ENCODE measurements at regions not wholly inside any gene's neighbourhood (a gene's known extent, or its start where the extent isn't known, plus 50 kb on each side); places are given as distances from the start of the nearest gene placed in this dataset.

GRCh38 chr6:156262014-156262413, 515.2 kb upstream of the ARID1B start:
- WGBS, 2 donors (ENCODE audit: low coverage in 1 of 2): 49 to 51% methylated on average over 3 of the region's 3 CpGs
- no peaks in the 10 kb centered on the region for H3K27me3 ChIP-seq
- no peak for DNase-seq
- H3K9me3 ChIP-seq: no peaks in the 10 kb centered on the region
- no peak overlapping the region for H3K4me3 ChIP-seq
- in situ Hi-C loops (cut with MboI; ENCODE audit: low pct_ligation_motif_present in 1 of 4, low pct_unique_long_range_greater_than_20kb in 1 of 4, low sequenced_read_pairs in 3 of 4) (no loop called here), intact Hi-C loops (cut with DNase I; ENCODE audit: low total_unique reads) (no loop called here)
- no peaks in the 10 kb centered on the region for H3K36me3 ChIP-seq
- no peak overlapping the region for H3K27ac ChIP-seq
- H3K4me1 ChIP-seq: no peaks in the 10 kb centered on the region
- TF ChIP-seq, protein P1, sequence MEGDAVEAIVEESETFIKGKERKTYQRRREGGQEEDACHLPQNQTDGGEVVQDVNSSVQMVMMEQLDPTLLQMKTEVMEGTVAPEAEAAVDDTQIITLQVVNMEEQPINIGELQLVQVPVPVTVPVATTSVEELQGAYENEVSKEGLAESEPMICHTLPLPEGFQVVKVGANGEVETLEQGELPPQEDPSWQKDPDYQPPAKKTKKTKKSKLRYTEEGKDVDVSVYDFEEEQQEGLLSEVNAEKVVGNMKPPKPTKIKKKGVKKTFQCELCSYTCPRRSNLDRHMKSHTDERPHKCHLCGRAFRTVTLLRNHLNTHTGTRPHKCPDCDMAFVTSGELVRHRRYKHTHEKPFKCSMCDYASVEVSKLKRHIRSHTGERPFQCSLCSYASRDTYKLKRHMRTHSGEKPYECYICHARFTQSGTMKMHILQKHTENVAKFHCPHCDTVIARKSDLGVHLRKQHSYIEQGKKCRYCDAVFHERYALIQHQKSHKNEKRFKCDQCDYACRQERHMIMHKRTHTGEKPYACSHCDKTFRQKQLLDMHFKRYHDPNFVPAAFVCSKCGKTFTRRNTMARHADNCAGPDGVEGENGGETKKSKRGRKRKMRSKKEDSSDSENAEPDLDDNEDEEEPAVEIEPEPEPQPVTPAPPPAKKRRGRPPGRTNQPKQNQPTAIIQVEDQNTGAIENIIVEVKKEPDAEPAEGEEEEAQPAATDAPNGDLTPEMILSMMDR (IDR thresholded peaks at IDR 0.05): no peak
- TF ChIP-seq EP300 (IDR thresholded peaks at IDR 0.05; ENCODE audit: low read depth) (no peak), POLR2A (IDR thresholded peaks at IDR 0.05) (no peak), POLR2AphosphoS5 (IDR thresholded peaks at IDR 0.05) (no peak)

GRCh38 chr6:156260815-156261214, 516.4 kb upstream of the ARID1B start:
- DNase-seq: no peak
- intact Hi-C loops (cut with DNase I; ENCODE audit: low total_unique reads): no loop called here
- TF ChIP-seq POLR2A (IDR thresholded peaks at IDR 0.05) (no peak), POLR2AphosphoS5 (IDR thresholded peaks at IDR 0.05) (no peak), EP300 (IDR thresholded peaks at IDR 0.05; ENCODE audit: low read depth) (no peak)
- TF ChIP-seq, protein P1 (IDR thresholded peaks at IDR 0.05): no peak
- WGBS, 2 donors (ENCODE audit: low coverage in 1 of 2): 67 to 79% methylated on average over 3 of the region's 3 CpGs
- no peaks in the 10 kb centered on the region for H3K4me1 ChIP-seq
- in situ Hi-C loops (cut with MboI; ENCODE audit: low pct_ligation_motif_present in 1 of 4, low pct_unique_long_range_greater_than_20kb in 1 of 4, low sequenced_read_pairs in 3 of 4): no loop called here
- H3K36me3 ChIP-seq: no peaks in the 10 kb centered on the region
- no peak overlapping the region for H3K27ac ChIP-seq
- no peak overlapping the region for H3K4me3 ChIP-seq
- no peaks in the 10 kb centered on the region for H3K27me3 ChIP-seq
- H3K9me3 ChIP-seq: no peaks in the 10 kb centered on the region

GRCh38 chr6:156258981-156259380, 518.2 kb upstream of the ARID1B start:
- H3K27ac ChIP-seq: no peak overlapping the region
- TF ChIP-seq EP300 (IDR thresholded peaks at IDR 0.05; ENCODE audit: low read depth) (no peak), POLR2AphosphoS5 (IDR thresholded peaks at IDR 0.05) (no peak), POLR2A (IDR thresholded peaks at IDR 0.05) (no peak)
- TF ChIP-seq, protein P1 (IDR thresholded peaks at IDR 0.05): no peak
- no peak for DNase-seq
- in situ Hi-C loops (cut with MboI; ENCODE audit: low pct_ligation_motif_present in 1 of 4, low pct_unique_long_range_greater_than_20kb in 1 of 4, low sequenced_read_pairs in 3 of 4): no loop called here
- no peaks in the 10 kb centered on the region for H3K9me3 ChIP-seq
- H3K27me3 ChIP-seq: no peaks in the 10 kb centered on the region
- H3K36me3 ChIP-seq: no peaks in the 10 kb centered on the region
- WGBS, 2 donors (ENCODE audit: low coverage in 1 of 2): 83 to 88% methylated on average over 1 to 3 of the region's 3 CpGs
- no peak overlapping the region for H3K4me3 ChIP-seq
- intact Hi-C loops (cut with DNase I; ENCODE audit: low total_unique reads): no loop called here
- H3K4me1 ChIP-seq: no peaks in the 10 kb centered on the region

DNA sequence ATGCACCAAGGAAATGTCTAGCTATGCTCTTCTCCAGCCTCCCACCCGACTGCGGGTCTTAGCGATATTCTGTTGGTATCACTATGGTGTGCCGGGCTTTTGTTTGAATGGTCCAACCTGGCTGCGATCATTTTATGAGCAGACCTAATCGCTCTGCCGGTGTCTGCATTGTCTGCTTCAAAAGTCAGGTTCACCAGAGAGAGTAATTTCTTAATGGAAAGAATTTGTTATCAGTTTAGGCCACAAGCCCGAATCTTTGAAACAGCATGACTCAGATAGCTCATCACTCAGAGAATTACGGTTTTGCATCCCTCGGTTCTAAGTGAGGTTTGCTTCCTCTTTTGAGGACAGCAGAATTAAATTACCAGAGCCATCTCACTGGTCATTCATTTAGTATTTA, 521.0 kb upstream of the ARID1B start:
- in situ Hi-C loops (cut with MboI; ENCODE audit: low pct_ligation_motif_present in 1 of 4, low pct_unique_long_range_greater_than_20kb in 1 of 4, low sequenced_read_pairs in 3 of 4): no loop called here
- H3K4me3 ChIP-seq: no peak overlapping the region
- no peaks in the 10 kb centered on the region for H3K36me3 ChIP-seq
- WGBS, 2 donors (ENCODE audit: low coverage in 1 of 2): 88 to 95% methylated on average over 7 to 10 of the region's 10 CpGs
- TF ChIP-seq POLR2AphosphoS5 (IDR thresholded peaks at IDR 0.05) (no peak), EP300 (IDR thresholded peaks at IDR 0.05; ENCODE audit: low read depth) (no peak), POLR2A (IDR thresholded peaks at IDR 0.05) (no peak)
- TF ChIP-seq, protein P1 (IDR thresholded peaks at IDR 0.05): no peak
- intact Hi-C loops (cut with DNase I; ENCODE audit: low total_unique reads): no loop called here
- DNase-seq: no peak
- no peaks in the 10 kb centered on the region for H3K27me3 ChIP-seq
- no peak overlapping the region for H3K27ac ChIP-seq
- H3K4me1 ChIP-seq: no peaks in the 10 kb centered on the region
- H3K9me3 ChIP-seq: no peaks in the 10 kb centered on the region
